Vagina (tissue), 2 donors: ENCODE measurements at regions not wholly inside any gene's neighbourhood (a gene's known extent, or its start where the extent isn't known, plus 50 kb on each side); places are given as distances from the start of the nearest gene placed in this dataset.

Experiments
- DNase-seq, 2 donors: peaks; one replicate each; pipeline ENCODE4 v3.0.0-alpha.2; 2017; ENCODE audit errors: extremely low spot score in 2 of 2
- H3K27ac ChIP-seq: fragments of 200-600 bp; sonication (generic); one replicate; pipeline ENCODE4 v1.5.1; 2019
- H3K27me3 ChIP-seq: fragments of 200-600 bp; sonication (generic); one replicate; pipeline ENCODE4 v1.5.1; 2019
- H3K36me3 ChIP-seq, 2 donors: fragments of 200-600 bp; sonication (generic); one replicate each; pipeline ENCODE4 v1.5.1; 2017 to 2019
- H3K4me1 ChIP-seq: fragments of 200-600 bp; sonication (generic); one replicate; pipeline ENCODE4 v1.5.1; 2019
- H3K4me3 ChIP-seq, 2 donors: fragments of 200-600 bp; sonication (generic); 1 replicate in 1 of 2; 2 replicates in 1 of 2; pipeline ENCODE4 v1.5.1; 2016 to 2019
- H3K9me3 ChIP-seq: fragments of 200-600 bp; sonication (generic); one replicate; pipeline ENCODE4 v1.5.1; 2019
- CTCF ChIP-seq, 3 experiments: fragments of 450-650 bp in 2 of 3; fragments of 200-600 bp in 1 of 3; sonication (generic) in 1 of 3; IDR thresholded peaks; one replicate each; pipeline ENCODE4 v1.5.1; 2017 to 2019; ENCODE audit warnings: antibody characterized with exemption in 3 of 3, mild to moderate bottlenecking in 2 of 3, moderate library complexity in 2 of 3
- POLR2A ChIP-seq, 2 donors: fragments of 450-650 bp; IDR thresholded peaks; one replicate each; pipeline ENCODE4 v1.6.1; 2017; ENCODE audit warnings: antibody characterized with exemption in 2 of 2, mild to moderate bottlenecking in 2 of 2, moderate library complexity in 2 of 2
- POLR2AphosphoS5 ChIP-seq, 2 donors: sonication (generic); formaldehyde crosslinking; IDR thresholded peaks; one replicate each; pipeline ENCODE4 v1.9.0; 2017; ENCODE audit warnings: antibody characterized with exemption in 2 of 2, mild to moderate bottlenecking in 2 of 2, low read depth in 1 of 2; ENCODE audit not compliant: insufficient read depth in 1 of 2
- intact Hi-C: fragments of 100-400 bp; cut with DNase I; formaldehyde crosslinking; loops from one replicate; pipeline ENCODE4 v1.15.1; 2023

- Histone ChIP-seq H3K4me3 (no peak overlapping the region), H3K36me3 (no peaks in the 10 kb centered on the region), H3K4me1 (no peaks in the 10 kb centered on the region), H3K27me3 (no peaks in the 10 kb centered on the region), H3K9me3 (no peaks in the 10 kb centered on the region), H3K27ac (no peak overlapping the region)
- no peak for TF ChIP-seq CTCF (IDR thresholded peaks at IDR 0.05)
- no peak for DNase-seq
- intact Hi-C loops, result no loop called here
Observed at GRCh38 chr17:36683387-36683786, 82.0 kb downstream of the MRM1 start.

GRCh38 chr17:36684134-36684533 is 82.8 kb downstream of the MRM1 start:
- Histone ChIP-seq H3K36me3 (no peaks in the 10 kb centered on the region), H3K4me3 (no peak overlapping the region), H3K27me3 (no peaks in the 10 kb centered on the region), H3K9me3 (no peaks in the 10 kb centered on the region), H3K27ac (no peak overlapping the region), H3K4me1 (no peaks in the 10 kb centered on the region)
- intact Hi-C loops, result no loop called here
- TF ChIP-seq POLR2A (IDR thresholded peaks at IDR 0.05) (no peak), CTCF (IDR thresholded peaks at IDR 0.05) (no peak), POLR2AphosphoS5 (IDR thresholded peaks at IDR 0.05; ENCODE audit: insufficient read depth in 1 of 2, low read depth in 1 of 2) (no peak)
- DNase-seq, result no peak

- H3K27me3 ChIP-seq, result no peaks in the 10 kb centered on the region
- no peaks in the 10 kb centered on the region for H3K36me3 ChIP-seq
- H3K9me3 ChIP-seq, result no peaks in the 10 kb centered on the region
- TF ChIP-seq POLR2A (IDR thresholded peaks at IDR 0.05) (no peak), POLR2AphosphoS5 (IDR thresholded peaks at IDR 0.05; ENCODE audit: insufficient read depth in 1 of 2, low read depth in 1 of 2) (no peak), CTCF (IDR thresholded peaks at IDR 0.05) (no peak)
- no peaks in the 10 kb centered on the region for H3K4me1 ChIP-seq
- H3K4me3 ChIP-seq, result no peak overlapping the region
- DNase-seq, result no peak
- H3K27ac ChIP-seq, result no peak overlapping the region
- intact Hi-C loops, result no loop called here
Observed at GRCh38 chr17:36686123-36686669, 84.8 kb downstream of the MRM1 start.

GRCh38 chr17:36687736-36688135 is 86.4 kb downstream of the MRM1 start:
- TF ChIP-seq POLR2A (IDR thresholded peaks at IDR 0.05) (no peak), POLR2AphosphoS5 (IDR thresholded peaks at IDR 0.05; ENCODE audit: insufficient read depth in 1 of 2, low read depth in 1 of 2) (no peak), CTCF (IDR thresholded peaks at IDR 0.05) (no peak)
- no peak for DNase-seq
- Histone ChIP-seq H3K27ac (no peak overlapping the region), H3K9me3 (no peaks in the 10 kb centered on the region), H3K36me3 (no peaks in the 10 kb centered on the region), H3K4me1 (no peaks in the 10 kb centered on the region), H3K27me3 (no peaks in the 10 kb centered on the region), H3K4me3 (no peak overlapping the region)
- intact Hi-C loops, result no loop called here

GRCh38 chr17:36689089-36689667 is 87.8 kb downstream of the MRM1 start:
- Histone ChIP-seq H3K9me3 (no peaks in the 10 kb centered on the region), H3K27me3 (no peaks in the 10 kb centered on the region), H3K4me1 (no peaks in the 10 kb centered on the region), H3K4me3 (no peak overlapping the region), H3K36me3 (no peaks in the 10 kb centered on the region), H3K27ac (no peak overlapping the region)
- intact Hi-C loops, result no loop called here
- no peak for DNase-seq
- TF ChIP-seq CTCF (IDR thresholded peaks at IDR 0.05) (no peak), POLR2AphosphoS5 (IDR thresholded peaks at IDR 0.05; ENCODE audit: insufficient read depth in 1 of 2, low read depth in 1 of 2) (no peak), POLR2A (IDR thresholded peaks at IDR 0.05) (no peak)
